GM21447 (cell line): ENCODE measurements at regions not wholly inside any gene's neighbourhood (a gene's known extent, or its start where the extent isn't known, plus 50 kb on each side); places are given as distances from the start of the nearest gene placed in this dataset.
"Not testable (repeated sequence)": the region's sequence is repeated elsewhere in the genome, so short reads cannot be mapped to it uniquely, and the experiment has no call there.

Experiments used
- ATAC-seq: cut with Tn5 transposase; IDR thresholded peaks from one replicate; pipeline ENCODE4 v1.9.1; 2021; ENCODE audit not compliant: unreplicated experiment

DNA sequence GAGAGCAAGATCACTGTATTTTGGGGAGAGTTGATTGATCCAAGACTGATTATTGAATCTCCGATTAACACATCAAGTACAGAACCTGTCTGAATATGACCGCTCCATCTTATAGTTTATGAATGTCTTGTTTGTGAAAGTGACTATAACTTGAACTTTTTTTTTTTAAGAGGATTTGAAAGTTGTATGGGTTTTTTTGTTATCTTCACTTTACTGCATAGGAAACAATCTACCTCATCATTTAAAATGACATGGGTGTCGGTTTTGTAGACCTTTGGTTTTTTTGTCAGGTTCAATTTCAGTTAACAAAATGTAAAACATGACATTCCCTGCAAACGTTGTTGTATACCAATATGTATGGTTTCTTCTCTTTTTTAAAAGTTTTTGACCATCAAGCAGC, 103.0 kb upstream of the NUDT6 start:
- no peak for ATAC-seq

DNA sequence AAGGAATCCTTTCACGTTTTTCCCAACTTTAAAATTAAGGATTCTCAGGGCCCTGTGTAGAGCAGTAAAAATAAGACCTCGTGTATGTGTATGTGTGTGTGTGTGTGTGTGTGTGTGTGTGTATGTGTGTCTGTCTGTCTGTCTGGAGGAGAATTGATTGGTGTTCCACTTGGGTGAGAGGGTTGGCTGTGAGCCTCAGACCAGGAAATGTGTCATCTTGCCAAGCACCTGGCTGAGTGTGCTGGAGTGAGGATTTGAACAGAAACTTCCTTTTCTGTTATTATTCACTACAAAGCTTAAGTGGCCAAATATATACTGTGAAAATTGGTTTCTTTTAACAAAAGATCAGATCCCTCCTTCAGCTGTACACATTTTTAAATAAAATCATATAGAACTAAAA, 103.6 kb upstream of the NUDT6 start:
- ATAC-seq, result not testable (repeated sequence)

DNA sequence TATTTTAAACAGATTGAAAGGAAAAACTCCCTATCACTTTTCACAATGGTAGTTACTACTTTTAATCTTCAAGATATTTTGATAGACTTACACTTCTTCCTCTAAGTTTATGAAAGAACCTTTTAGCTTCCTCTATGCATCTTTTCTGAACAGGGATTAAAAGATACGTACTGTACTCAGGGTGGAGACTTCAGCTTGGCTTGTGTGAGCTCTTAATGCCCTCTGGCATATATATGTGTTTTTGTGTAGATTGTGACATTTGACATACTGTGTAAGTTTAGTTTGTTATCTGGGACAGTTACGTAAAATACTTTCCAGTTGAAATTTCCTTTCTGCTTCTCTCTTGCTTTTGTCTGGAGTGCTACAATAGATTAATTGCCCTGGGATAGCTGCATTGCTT, 109.3 kb upstream of the NUDT6 start:
- no peak for ATAC-seq

DNA sequence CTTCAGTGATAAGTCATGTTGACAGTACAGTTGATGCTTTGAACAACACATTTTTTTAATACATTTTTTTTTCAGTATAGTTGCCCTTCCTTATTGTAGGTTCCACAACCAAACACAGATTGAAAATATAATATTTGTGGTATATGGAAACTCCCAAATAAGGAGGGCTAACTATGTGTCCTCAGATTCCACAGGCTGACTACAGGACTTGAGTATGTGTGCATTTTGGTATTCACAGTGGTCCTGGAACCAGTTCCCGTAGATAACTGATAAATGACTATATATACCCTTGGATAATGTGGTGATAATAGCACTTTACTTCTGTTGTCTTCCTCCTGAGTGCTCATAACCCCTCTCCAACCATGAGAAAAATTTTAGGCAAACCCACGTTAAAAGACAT, 111.6 kb upstream of the NUDT6 start:
- no peak for ATAC-seq

DNA sequence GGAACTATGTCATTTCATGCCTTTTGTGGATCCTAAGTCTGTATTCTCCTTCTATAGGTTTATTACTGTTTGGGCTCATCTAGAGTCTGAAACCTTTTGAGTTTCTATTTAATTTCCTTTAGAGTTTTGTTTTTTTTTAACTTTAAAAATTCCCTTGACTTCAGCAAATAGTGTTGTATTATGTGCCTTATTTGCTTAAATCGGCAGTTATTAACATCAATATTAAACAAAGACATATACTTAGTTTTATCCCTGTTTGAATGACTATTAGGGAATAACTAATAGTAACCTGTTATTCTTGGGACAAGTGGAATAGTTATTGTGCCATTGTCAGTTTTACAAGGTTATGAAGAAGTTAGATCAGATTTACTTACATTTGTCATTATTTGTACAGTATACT, 112.8 kb upstream of the NUDT6 start:
- no peak for ATAC-seq

DNA sequence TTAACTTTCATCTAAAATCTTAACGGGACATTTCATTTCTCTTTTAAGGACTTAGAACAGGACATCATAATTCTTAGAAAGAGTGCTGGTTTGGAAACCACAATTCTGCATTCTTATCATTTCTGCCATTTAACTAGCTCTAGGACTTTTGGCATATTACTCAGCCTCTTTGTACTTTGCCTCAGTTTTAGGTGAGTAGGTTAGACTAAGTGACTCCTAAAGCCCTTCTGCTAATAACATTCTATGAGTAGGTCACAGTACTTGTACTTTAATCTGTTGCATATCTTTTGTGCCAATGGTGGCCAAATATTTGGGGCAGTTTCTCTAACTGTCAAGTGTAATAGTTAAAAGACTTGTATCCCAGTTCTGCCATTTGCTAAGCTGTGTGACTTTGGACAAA, 115.4 kb upstream of the NUDT6 start:
- ATAC-seq, result no peak

DNA sequence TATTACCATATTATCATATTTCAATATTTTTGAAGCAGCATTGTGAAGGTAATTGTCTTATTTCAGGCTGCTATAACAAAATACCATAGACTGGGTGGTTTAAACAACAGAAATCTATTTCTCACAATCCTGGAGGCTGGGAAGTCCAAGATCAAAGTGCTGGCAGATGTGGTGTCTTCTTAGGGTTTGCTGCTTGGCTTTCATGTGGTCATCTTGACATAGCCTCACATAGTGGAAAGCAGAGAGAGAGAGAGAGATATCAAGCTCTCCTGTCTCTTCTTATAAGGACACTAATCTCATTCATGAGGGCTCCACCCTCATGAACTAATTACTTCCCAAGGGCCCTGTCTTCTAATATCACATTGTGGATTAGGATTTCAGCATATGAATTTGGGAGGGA, 119.7 kb upstream of the NUDT6 start:
- ATAC-seq, result no peak

DNA sequence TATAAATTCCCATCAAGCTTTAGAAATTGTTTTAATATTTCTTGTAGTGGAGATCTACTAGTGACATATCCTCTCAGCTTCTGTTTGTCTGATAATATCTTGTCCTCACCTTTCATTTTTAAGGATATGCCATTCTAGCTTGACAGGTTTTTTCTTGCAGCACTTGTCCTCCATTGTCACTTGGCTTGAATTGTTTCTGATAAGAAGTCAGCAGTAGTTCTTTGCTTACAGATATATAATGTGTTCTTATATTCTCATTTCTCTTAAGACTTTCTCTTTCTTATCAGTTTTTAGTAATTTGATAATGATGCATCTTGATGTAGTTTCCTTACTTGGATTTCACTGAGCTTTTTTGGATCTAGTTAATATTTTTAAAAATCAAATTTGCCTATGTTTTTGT, 120.6 kb upstream of the NUDT6 start:
- ATAC-seq, result no peak

DNA sequence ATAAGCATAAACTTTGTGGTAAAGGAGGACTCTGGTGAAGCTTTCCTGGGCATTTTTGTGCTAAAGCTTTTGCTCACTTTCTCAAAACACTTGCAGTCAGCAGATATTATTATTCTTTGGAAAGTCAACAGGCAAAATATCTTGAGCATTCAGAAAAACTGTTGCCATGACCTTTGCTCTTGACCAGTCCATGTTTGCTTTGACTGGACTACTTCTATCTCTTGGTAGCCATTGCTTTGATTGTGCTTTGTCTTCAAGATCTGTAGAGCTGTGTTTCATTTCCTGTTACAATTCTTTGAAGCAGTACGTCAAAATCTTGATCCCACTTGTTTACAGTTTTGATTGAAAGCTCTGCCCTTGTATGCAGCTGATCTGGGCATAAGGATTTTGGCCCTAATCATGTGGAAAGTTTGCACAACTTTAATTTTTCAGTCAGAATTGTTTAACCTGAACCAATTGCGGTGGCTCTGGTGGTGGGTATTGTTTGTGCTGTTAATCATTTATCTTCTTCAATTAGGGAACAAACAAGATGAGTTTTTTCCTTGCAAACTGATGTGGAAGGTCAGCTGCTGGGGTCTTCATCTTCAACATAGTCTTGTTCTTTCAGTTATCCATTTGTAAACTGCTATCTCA, 121.5 kb upstream of the NUDT6 start:
- no peak for ATAC-seq

DNA sequence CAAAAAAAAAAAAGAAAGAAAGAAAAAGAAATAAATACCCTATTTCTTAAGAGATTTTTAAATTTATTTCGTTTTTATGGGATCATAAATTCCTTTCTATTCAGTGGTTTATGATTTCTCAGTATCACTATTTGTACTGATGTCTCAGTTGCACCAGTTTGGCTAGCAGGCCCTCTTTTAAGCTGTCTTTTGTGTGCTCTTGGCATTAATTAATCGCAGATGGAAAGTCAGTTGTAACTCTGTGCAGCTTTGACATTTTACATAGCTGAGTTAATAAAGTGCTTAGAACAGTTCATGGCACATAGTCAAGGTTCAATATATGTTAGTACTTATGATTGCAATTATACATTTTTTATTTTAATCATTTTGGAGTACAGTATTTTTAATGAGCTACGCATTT, 123.7 kb upstream of the NUDT6 start:
- no peak for ATAC-seq

DNA sequence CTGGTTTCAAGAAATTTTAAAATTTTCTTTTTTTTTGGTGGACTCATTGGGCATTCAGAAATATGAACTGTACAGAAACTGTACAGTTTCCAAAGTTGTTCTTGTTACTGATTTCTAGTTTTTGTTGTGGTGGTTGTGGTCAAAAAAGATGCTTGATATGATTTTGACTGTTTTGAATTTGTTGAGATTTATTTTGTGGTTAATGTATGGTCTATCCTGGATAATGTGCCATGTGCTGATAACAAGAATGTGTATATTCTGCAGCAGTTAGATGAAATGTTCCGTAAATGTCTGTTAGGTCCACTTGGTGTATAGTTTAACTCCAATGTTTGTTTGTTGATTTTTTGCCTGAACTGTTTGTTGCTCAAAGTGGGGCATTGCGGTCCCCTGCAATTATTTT, 127.6 kb upstream of the NUDT6 start:
- no peak for ATAC-seq

DNA sequence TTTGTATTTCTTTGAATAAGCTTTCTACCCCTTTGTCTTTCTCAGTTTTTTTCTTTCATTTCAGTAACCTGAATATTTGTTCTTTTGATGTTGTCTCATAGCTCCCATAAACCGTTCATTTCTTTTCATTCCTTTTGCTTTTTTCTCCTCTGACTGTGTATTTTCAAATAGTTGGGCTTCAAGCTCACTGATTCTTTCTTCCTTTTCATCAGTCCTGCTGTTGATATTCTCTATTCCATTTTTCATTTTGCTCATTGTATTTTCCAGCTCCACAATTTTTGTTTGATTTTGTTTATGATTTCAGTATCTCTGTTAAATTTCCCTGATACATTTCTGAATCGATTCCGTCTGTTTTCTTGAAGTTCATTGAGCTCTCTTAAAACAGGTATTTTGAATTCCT, 129.6 kb upstream of the NUDT6 start:
- no peak for ATAC-seq

DNA sequence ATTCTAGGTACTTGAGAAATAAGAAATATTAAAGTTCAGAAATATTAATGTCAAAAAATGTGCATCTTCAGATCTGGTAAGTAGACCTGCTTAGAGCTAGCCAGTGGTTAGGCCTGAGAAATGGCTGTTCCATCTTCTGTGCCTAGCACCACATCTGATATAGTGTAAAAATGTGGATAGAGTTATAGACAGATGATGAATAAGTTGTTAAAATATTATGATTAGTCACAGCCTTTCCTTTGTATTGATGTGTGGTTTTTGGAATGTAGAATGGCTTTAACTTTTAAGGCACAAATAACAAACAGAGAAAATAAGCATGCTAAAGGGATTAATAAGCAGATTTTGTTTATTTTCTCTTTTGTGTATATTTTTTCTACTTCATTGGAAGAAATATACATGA, 133.5 kb upstream of the NUDT6 start:
- ATAC-seq, result no peak

DNA sequence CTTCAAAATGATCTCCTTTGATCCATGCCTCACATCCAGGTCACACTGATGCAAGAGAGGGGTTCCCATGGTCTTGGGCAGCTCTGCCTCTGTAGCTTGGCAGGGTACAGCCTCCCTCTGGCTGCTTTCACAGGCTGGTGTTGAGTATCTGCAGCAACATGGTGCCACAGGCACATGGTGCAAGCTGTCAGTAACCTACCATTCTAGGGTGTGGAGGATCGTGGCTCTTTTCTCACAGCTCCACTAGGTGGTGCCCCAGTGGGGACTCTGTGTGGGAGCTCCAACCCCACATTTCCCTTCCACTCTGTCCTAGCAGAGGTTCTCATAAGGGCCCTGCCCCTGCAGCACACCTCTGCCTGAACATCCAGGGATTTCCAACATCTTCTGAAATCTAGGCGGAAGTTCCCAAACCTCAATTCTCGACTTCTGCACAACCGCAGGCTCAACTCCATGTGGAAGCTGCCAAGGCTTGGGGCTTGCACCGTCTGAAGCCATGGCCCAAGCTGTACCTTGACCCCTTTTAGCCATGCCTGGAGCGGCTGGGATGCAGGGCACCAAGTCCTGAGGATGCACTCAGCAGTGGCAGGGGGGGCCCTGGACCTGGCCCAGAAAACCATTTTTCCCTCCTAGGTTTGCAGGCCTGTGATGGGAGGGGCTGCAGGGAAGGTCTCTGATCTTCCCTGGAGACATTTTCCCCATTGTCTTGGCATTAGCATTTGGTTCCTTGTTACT, 137.8 kb upstream of the NUDT6 start:
- no peak for ATAC-seq

DNA sequence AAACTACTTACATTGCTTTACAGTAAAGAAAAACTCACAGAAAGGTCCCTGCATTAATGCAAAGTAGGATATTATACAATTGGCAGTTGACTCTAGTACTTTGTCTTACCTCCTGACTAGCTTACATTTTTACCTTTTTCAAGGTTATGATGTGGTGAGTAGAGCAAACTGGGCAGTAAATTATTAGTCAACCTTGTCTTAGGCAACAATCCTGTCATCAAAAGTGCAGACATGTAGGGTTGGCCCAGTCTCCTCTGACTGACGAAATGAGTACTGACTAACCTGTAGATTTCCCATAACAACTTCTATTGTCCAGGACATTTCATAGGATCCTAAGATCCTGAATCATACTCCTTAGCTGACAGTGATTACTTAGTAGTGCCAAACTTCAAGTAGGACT, 142.0 kb upstream of the NUDT6 start:
- ATAC-seq, result no peak

DNA sequence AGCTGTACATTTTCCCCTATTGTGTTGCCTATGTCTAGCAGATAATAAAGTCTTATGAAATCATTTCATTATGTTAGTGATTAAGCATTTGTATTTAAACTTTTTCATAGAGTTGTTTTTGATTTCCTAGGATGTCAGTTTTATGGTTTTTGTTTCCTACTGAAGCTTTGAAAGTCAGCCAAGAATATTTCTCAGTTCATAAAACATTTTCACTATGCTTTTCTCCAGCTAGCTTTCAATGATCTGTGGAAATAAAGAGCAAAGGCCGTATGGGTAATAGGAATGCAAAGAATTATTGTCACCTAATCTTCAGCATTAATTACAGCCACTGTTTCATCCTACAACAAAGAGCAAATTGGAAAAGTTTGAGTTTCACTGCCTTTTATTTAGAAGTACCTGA, 145.7 kb upstream of the NUDT6 start:
- no peak for ATAC-seq

DNA sequence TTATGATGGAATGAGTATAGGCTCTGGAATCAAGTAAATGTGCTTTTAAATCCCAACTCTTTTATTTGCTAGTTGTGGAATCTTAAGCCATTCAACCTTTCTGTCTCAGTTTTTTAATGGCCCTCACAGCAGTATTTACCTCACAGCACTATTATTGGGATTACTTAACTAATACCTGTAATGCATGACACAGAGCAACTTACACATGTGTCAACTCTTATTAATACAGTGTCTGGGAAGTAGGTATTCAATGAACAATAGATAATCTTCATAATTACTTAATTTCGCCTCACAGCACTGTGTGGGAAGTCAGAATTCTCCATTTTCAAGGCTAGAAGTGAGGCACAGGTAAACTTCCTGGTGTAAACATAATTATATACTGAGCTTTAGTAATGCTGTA, 149.7 kb upstream of the NUDT6 start:
- no peak for ATAC-seq

DNA sequence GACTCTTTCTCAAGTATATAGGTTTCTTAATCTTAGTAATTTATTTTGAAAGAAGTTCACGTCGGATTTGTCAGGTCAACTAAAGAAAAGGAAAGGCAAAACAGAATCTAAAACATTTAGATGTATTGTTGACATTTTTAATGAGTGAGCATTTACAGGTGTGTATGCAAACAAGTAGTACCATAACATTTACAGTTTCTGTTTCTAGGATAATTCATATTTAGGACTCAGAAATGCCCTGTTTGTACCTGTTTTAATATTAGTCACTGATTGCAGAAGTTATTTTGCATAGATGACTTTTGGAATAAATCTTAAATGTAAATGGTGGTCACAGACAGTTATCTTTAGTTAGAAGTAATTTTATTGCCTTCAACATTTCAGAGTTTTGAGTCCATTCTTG, 151.3 kb upstream of the NUDT6 start:
- peak; percentile 66 for ATAC-seq

DNA sequence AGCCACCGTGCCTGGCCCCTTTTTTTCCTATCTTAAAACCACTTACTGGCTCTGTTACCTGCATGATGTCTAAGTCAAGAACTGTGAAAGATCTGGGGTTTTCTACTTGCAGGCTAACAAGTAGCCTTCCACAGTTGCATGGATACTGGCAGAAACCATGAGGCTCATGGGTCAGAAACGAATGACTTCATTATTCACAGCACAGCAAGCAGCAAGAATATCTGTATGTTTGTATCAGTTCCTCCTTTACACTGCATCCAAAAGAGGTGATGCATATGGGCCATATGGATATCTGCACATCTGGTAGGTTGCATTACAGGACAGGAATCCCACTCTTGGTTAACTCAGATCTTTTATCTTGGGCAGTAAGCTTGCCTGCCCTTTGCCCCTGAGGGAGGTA, 154.9 kb upstream of the NUDT6 start:
- no peak for ATAC-seq

DNA sequence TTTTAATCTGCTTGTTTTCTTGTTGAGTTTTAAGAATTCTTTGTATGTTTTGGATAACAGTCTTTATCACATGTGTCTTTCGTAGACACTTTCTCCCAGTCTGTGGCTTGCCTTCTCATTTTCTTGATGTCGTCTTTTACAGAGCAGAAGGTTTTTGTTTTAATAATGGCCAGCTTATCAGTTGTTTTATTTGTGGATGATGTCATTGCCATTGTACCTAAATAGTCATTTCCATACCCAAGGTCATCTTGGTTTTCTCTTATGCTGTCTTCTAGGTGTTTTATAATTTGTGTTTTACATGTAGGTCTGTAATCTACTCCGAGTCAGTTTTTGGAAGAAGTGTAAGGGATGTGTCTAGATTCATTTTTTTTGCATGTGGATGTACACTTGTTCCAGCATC, 159.6 kb upstream of the NUDT6 start:
- no peak for ATAC-seq

DNA sequence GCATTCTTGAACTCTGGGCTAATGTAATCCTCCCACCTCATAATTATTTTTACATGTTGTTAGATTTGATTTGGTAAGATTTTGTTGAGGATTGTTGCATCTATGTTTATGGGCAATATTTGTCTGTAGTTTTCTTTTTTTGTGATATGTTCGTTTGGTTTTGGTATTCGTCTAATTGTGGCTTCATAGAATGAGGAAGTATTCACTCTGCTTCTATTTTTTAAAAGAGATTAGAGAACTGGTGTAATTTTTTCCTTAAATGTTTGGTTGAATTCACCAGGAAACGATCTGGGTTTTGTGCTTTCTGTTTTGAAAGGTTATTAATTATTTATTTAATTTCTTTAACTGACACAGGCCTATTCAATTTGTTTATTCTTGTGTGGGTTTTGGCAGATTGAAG, 161.2 kb upstream of the NUDT6 start:
- ATAC-seq, result no peak

DNA sequence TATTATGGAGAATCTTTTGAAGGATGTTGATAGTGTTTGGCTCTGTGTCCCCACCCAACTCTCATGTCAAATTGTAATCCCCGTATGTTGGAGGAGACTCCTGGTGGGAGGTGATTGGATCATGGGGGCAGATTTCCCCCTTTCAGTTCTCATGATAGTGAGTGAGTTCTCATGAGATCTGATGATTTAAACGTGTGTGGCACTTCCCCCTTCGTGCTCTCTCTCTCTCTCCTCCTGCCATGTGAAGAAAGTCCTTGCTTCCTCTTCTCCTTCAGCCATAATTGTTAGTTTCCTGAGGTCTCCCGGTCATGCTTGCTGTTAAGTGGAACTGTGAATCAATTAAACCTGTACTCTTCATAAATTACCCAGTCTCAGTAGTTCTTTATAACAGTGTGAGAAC, 166.1 kb upstream of the NUDT6 start:
- ATAC-seq, result no peak

DNA sequence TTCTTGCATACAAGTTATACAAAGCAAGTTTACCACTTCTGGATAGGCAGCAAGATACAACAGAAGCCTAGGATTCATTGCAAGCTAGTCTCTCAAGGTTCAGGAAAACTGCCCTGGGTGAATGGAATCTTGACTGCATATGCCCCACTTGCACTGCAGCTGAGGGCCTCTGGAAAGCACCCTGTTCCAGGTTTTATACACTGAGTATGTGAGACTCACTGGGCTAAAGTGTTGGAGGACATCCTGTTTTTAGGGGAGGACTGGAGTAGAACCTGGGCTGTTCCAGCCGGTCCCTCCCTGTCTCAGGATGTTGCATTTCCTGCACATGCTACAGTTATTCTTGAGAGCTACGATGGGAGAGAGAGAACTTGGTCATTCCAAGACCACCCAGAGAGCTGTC, 168.5 kb upstream of the NUDT6 start:
- ATAC-seq, result no peak
